Embryonic facial prominence (tissue), 1 donor: ENCODE measurements at regions not wholly inside any gene's neighbourhood (a gene's known extent, or its start where the extent isn't known, plus 50 kb on each side); places are given as distances from the start of the nearest gene placed in this dataset.
"Not testable (repeated sequence)": the region's sequence is repeated elsewhere in the genome, so short reads cannot be mapped to it uniquely, and the experiment has no call there.

ENCODE experiments used
- DNase-seq: peaks from one replicate; pipeline ENCODE4 v3.0.0-alpha.2; 2016; ENCODE audit errors: extremely low spot score

- DNase-seq, result no peak
Measured at GRCh38 chr5:164966611-164967010, 1461.2 kb downstream of the MAT2B start.

GRCh38 chr5:164967354-164967753, 1461.9 kb downstream of the MAT2B start:
- DNase-seq, result no peak

- no peak for DNase-seq
Measured at GRCh38 chr5:164972973-164973372, 1467.6 kb downstream of the MAT2B start.

GRCh38 chr5:164975986-164976385, 1470.6 kb downstream of the MAT2B start:
- DNase-seq, result no peak

- no peak for DNase-seq
Measured at GRCh38 chr5:164980480-164980879, 1475.1 kb downstream of the MAT2B start.

GRCh38 chr5:164998142-164998541, 1492.7 kb downstream of the MAT2B start:
- no peak for DNase-seq

GRCh38 chr5:164998590-164998989, 1493.2 kb downstream of the MAT2B start:
- no peak for DNase-seq

GRCh38 chr5:165000479-165001190, 1495.2 kb downstream of the MAT2B start:
- DNase-seq, result no peak

GRCh38 chr5:165003283-165003682, 1497.9 kb downstream of the MAT2B start:
- no peak for DNase-seq

GRCh38 chr5:165004175-165004574, 1498.8 kb downstream of the MAT2B start:
- DNase-seq, result no peak

- no peak for DNase-seq
Measured at GRCh38 chr5:165014439-165014838, 1509.0 kb downstream of the MAT2B start.

- no peak for DNase-seq
Measured at GRCh38 chr5:165015126-165015525, 1509.7 kb downstream of the MAT2B start.

- no peak for DNase-seq
Measured at GRCh38 chr5:165015547-165015946, 1510.1 kb downstream of the MAT2B start.

GRCh38 chr5:165026971-165027370, 1521.6 kb downstream of the MAT2B start:
- no peak for DNase-seq

- no peak for DNase-seq
Measured at GRCh38 chr5:165028356-165028755, 1522.9 kb downstream of the MAT2B start.

- no peak for DNase-seq
Measured at GRCh38 chr5:165029099-165029870, 1523.9 kb downstream of the MAT2B start.

GRCh38 chr5:165030971-165031370, 1525.6 kb downstream of the MAT2B start:
- no peak for DNase-seq

GRCh38 chr5:165031371-165031770, 1526.0 kb downstream of the MAT2B start:
- DNase-seq, result no peak

GRCh38 chr5:165035520-165035919, 1530.1 kb downstream of the MAT2B start:
- no peak for DNase-seq

GRCh38 chr5:165039748-165040147, 1534.3 kb downstream of the MAT2B start:
- DNase-seq, result no peak

- not testable (repeated sequence) for DNase-seq
Measured at GRCh38 chr5:165045941-165046340, 1540.5 kb downstream of the MAT2B start.

- DNase-seq, result no peak
Measured at GRCh38 chr5:165055476-165055875, 1550.1 kb downstream of the MAT2B start.

- DNase-seq, result no peak
Measured at GRCh38 chr5:165057145-165057544, 1551.7 kb downstream of the MAT2B start.
